ENCODE measurements at regions not wholly inside any gene's neighbourhood (a gene's known extent, or its start where the extent isn't known, plus 50 kb on each side); places are given as distances from the start of the nearest gene placed in this dataset.

- Mint-ChIP-seq H3K4me1 (ENCODE audit: unreplicated experiment) (peaks cover 2% of the 10 kb centered on the region), H3K36me3 (ENCODE audit: low read depth, unreplicated experiment) (no peaks in the 10 kb centered on the region), H3K4me3 (ENCODE audit: unreplicated experiment) (no peak overlapping the region), H3K27ac (ENCODE audit: unreplicated experiment) (no peak overlapping the region), H3K9me3 (ENCODE audit: unreplicated experiment) (no peaks in the 10 kb centered on the region), H3K27me3 (ENCODE audit: unreplicated experiment) (peaks cover 4% of the 10 kb centered on the region)
- no peak for DNase-seq (ENCODE audit: low spot score)
- TF ChIP-seq CTCF (IDR thresholded peaks at IDR 0.05; ENCODE audit: unreplicated experiment), result no peak
These were observed 167.6 kb downstream of the WT1 start for GRCh38 chr11:32267679-32268187.

DNA sequence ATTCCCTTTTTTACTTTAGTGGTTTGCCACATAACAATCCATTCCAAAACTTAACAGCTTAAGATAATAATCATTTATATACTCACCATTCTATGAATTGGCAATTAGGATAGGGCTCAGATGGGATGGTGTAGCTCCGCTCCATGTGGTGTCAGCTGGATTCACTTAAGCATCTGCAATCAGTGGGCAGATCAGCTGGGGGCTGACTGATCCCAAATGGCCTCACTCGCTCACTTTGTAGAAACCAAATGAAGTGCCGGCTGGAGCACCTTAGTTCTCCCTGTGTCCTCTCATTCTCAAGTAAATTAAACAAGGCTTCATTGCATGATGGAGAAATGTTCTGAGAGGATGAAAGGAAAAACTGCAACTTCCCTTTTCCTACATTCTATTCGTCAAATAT, 161.4 kb downstream of the WT1 start:
- Mint-ChIP-seq H3K27me3 (ENCODE audit: unreplicated experiment) (peaks cover 4% of the 10 kb centered on the region), H3K27ac (ENCODE audit: unreplicated experiment) (no peak overlapping the region), H3K4me1 (ENCODE audit: unreplicated experiment) (no peaks in the 10 kb centered on the region), H3K36me3 (ENCODE audit: low read depth, unreplicated experiment) (no peaks in the 10 kb centered on the region), H3K9me3 (ENCODE audit: unreplicated experiment) (no peaks in the 10 kb centered on the region), H3K4me3 (ENCODE audit: unreplicated experiment) (no peak overlapping the region)
- TF ChIP-seq CTCF (IDR thresholded peaks at IDR 0.05; ENCODE audit: unreplicated experiment), result no peak
- no peak for DNase-seq (ENCODE audit: low spot score)

GRCh38 chr11:32279672-32280071, 155.7 kb downstream of the WT1 start:
- Mint-ChIP-seq H3K27me3 (ENCODE audit: unreplicated experiment) (no peaks in the 10 kb centered on the region), H3K4me1 (ENCODE audit: unreplicated experiment) (no peaks in the 10 kb centered on the region), H3K36me3 (ENCODE audit: low read depth, unreplicated experiment) (no peaks in the 10 kb centered on the region), H3K27ac (ENCODE audit: unreplicated experiment) (no peak overlapping the region), H3K9me3 (ENCODE audit: unreplicated experiment) (no peaks in the 10 kb centered on the region), H3K4me3 (ENCODE audit: unreplicated experiment) (no peak overlapping the region)
- peak; percentile 27 for DNase-seq (ENCODE audit: low spot score)
- peak; percentile 37 for TF ChIP-seq CTCF (IDR thresholded peaks at IDR 0.05; ENCODE audit: unreplicated experiment)

DNA sequence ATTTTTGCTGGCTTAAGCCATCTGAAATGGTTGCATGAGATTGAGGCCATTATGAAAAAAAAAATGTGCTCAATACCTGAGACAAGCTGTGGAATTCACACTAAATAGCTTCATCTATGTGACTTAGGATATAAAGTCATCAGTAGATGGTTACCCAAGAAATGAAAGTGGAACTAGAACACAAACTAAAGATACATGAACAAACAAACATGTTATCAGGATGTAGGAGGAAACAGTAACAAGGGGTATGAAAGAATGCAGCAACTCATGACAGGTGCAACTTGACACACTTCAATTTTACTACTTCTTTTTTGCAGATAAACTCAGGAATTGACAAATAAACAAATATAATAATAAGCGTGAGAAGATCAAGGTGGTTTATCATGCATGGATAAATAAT, 155.0 kb downstream of the WT1 start:
- H3K27ac Mint-ChIP-seq (ENCODE audit: unreplicated experiment), result no peak overlapping the region
- H3K36me3 Mint-ChIP-seq (ENCODE audit: low read depth, unreplicated experiment), result no peaks in the 10 kb centered on the region
- no peaks in the 10 kb centered on the region for H3K27me3 Mint-ChIP-seq (ENCODE audit: unreplicated experiment)
- no peak overlapping the region for H3K4me3 Mint-ChIP-seq (ENCODE audit: unreplicated experiment)
- no peak for DNase-seq (ENCODE audit: low spot score)
- TF ChIP-seq CTCF (IDR thresholded peaks at IDR 0.05; ENCODE audit: unreplicated experiment), result no peak
- no peaks in the 10 kb centered on the region for H3K9me3 Mint-ChIP-seq (ENCODE audit: unreplicated experiment)
- H3K4me1 Mint-ChIP-seq (ENCODE audit: unreplicated experiment), result no peaks in the 10 kb centered on the region

- no peaks in the 10 kb centered on the region for H3K9me3 Mint-ChIP-seq (ENCODE audit: unreplicated experiment)
- H3K4me3 Mint-ChIP-seq (ENCODE audit: unreplicated experiment), result no peak overlapping the region
- no peaks in the 10 kb centered on the region for H3K27me3 Mint-ChIP-seq (ENCODE audit: unreplicated experiment)
- TF ChIP-seq CTCF (IDR thresholded peaks at IDR 0.05; ENCODE audit: unreplicated experiment), result no peak
- H3K4me1 Mint-ChIP-seq (ENCODE audit: unreplicated experiment), result peaks cover 3% of the 10 kb centered on the region
- H3K36me3 Mint-ChIP-seq (ENCODE audit: low read depth, unreplicated experiment), result no peaks in the 10 kb centered on the region
- no peak for DNase-seq (ENCODE audit: low spot score)
- no peak overlapping the region for H3K27ac Mint-ChIP-seq (ENCODE audit: unreplicated experiment)
These were observed 147.1 kb downstream of the WT1 start for GRCh38 chr11:32288276-32288675.

Data from endothelial cell (in vitro differentiated cells).